Thyroid gland (tissue), 4 donors: ENCODE measurements at regions not wholly inside any gene's neighbourhood (a gene's known extent, or its start where the extent isn't known, plus 50 kb on each side); places are given as distances from the start of the nearest gene placed in this dataset.

Experiments
- CTCF ChIP-seq, 6 experiments: fragments of 200-600 bp in 3 of 6; fragments of 450-650 bp in 3 of 6; sonication (generic) in 3 of 6; IDR thresholded peaks; one replicate each; pipeline ENCODE4 v1.5.1; 2016 to 2019; ENCODE audit warnings: antibody characterized with exemption in 6 of 6, mild to moderate bottlenecking in 2 of 6, inconsistent platforms in 1 of 6, moderate library complexity in 1 of 6
- POLR2A ChIP-seq, 2 donors: fragments of 450-650 bp; IDR thresholded peaks; one replicate each; pipeline ENCODE4 v1.6.1; 2017; ENCODE audit warnings: antibody characterized with exemption in 2 of 2, mild to moderate bottlenecking in 2 of 2, moderate library complexity in 1 of 2

DNA sequence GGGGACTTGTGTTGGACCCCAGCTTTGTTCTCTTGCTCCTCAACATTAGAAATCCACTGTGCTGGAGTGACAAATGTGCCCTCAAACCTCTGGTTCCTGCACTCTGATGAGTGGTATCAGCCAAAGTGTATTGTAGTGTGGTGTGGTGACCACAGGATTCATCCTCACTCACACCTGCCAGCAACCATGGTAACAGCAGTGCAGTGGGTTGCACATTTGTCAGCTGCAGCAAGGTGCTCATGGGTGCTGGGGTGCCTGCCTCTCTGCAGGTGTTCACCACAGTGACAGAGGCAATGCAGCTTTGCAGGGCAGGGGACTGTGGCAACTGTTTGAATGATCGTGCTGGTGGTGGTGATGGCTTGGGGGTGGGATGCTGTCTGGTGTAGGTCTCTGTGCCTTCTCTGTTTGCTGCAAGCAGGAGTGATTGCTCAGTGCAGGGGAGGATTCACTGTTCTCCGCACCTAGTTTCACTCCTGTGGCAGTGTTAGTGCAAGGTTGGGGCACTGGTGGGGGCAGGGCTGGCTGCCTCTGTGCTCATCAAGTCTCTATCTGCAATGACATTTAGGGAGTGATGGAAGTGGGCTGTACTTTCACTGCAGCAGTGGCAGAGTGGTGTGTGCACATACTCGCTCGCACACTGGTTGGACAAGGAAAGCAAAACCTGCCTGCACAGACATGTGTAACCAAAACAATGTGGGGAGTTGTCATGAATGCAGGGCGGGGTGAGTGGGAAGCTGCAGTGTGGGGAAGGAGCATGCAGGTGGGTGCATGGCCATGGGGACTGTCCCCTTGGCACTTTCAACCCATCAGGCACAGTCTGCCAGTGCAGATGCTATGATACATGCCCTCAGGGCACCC is 301.1 kb downstream of the PIK3C3 start:
- TF ChIP-seq CTCF (IDR thresholded peaks at IDR 0.05) (no peak), POLR2A (IDR thresholded peaks at IDR 0.05) (no peak)
